Adrenal gland (tissue), 9 donors: ENCODE measurements at regions not wholly inside any gene's neighbourhood (a gene's known extent, or its start where the extent isn't known, plus 50 kb on each side); places are given as distances from the start of the nearest gene placed in this dataset.

ENCODE experiments used
- DNase-seq, 7 donors: peaks; one replicate each; pipeline ENCODE4 v3.0.0-alpha.2; 2019 to 2020
- H3K27ac ChIP-seq, 5 donors: fragments of 200-600 bp; sonication (generic) in 4 of 5; 1 replicate in 3 of 5; 2 replicates in 2 of 5; pipeline versions ENCODE4 v1.5.1 to v1.8.0; 2016 to 2020; ENCODE audit warnings: mild to moderate bottlenecking in 1 of 5
- H3K27me3 ChIP-seq: fragments of 200-600 bp; 2 replicates; pipeline ENCODE4 v1.8.0; 2021
- H3K36me3 ChIP-seq, 2 donors: fragments of 200-600 bp; replicated peaks in 1 of 2; 1 replicate in 1 of 2; 2 replicates in 1 of 2; pipeline versions ENCODE4 v1.5.1 to v1.8.0; 2018 to 2022
- H3K4me1 ChIP-seq, 2 donors: fragments of 200-600 bp; replicated peaks in 1 of 2; 1 replicate in 1 of 2; 2 replicates in 1 of 2; pipeline versions ENCODE4 v1.5.1 to v1.8.0; 2018 to 2021
- H3K4me3 ChIP-seq, 4 donors: fragments of 200-600 bp; sonication (generic) in 3 of 4; one replicate each; pipeline ENCODE4 v1.5.1; 2016 to 2018
- H3K9me3 ChIP-seq, 3 donors: fragments of 200-600 bp; sonication (generic) in 1 of 3; replicated peaks in 1 of 3; 1 replicate in 2 of 3; 2 replicates in 1 of 3; pipeline versions ENCODE4 v1.5.1 to v1.8.0; 2016 to 2021
- CTCF ChIP-seq, 6 experiments: fragments of 450-650 bp in 4 of 6; fragments of 200-600 bp in 2 of 6; sonication (generic) in 1 of 6; IDR thresholded peaks; 1 replicate in 5 of 6; 2 replicates in 1 of 6; pipeline versions ENCODE4 v1.5.1 to v1.8.0; 2016 to 2021; ENCODE audit warnings: antibody characterized with exemption in 6 of 6, mild to moderate bottlenecking in 2 of 6, moderate library complexity in 1 of 6
- POLR2A ChIP-seq, 2 donors: fragments of 450-650 bp; IDR thresholded peaks; one replicate each; pipeline ENCODE4 v1.6.1; 2017; ENCODE audit warnings: antibody characterized with exemption in 2 of 2, mild to moderate bottlenecking in 2 of 2, moderate library complexity in 1 of 2
- WGBS, 4 donors: extraction: QIAGEN DNeasy Blood & Tissue Kit in 2 of 4; methylation state at CpG; one replicate each; pipeline versions ENCODE4 v1.1.5 to v1.1.7; 2013 to 2017; 5-methylcytosine and 5-hydroxymethylcytosine counted together
- intact Hi-C, 2 donors: fragments of 100-400 bp; cut with DNase I; formaldehyde crosslinking; loops; one replicate each; pipeline versions ENCODE4 v1.14.1 to v1.15.0; 2022 to 2023
- donor health status: healthy with polysubstance abuse.
- donor health status: Bipolar disorder and iron deficiency.
- donor health status: DM: yes; HTN: yes; CAD: no.
- donor health status: DM: no; HTN: no; CAD: no.
- donor health status: DM: no; HTN: no; CAD: no.

DNA sequence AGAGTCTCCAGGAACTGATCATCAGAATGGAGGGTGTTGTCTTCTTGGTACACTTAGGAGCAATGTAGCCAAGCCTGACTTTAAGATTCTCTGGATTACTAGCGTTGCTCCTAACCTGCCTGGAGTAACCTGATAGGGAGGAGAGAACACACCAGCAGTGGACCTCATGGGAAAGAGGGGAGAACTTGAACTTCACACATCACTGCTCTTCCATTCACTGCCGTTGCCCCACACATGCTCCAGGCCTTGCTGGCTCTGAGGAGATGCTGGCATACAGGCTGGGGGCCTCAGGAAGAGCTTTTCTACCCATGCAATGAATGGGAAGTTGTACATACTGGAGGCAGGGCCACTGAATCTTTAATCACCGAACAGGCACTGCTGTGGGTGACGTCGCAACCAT is 60.3 kb upstream of the ADAMTS16 start:
- 68 to 78% (median 73%) methylated on average over 5 of the region's 5 CpGs for WGBS, 4 donors
- Histone ChIP-seq H3K9me3 (no peaks in the 10 kb centered on the region), H3K4me1 (no peaks in the 10 kb centered on the region), H3K27me3 (no peaks in the 10 kb centered on the region), H3K36me3 (no peaks in the 10 kb centered on the region), H3K4me3 (no peak overlapping the region), H3K27ac (no peak overlapping the region)
- TF ChIP-seq POLR2A (IDR thresholded peaks at IDR 0.05) (no peak), CTCF (IDR thresholded peaks at IDR 0.05) (no peak)
- no peak for DNase-seq
- intact Hi-C loops = no loop called here

- 51 to 59% (median 55%) methylated on average over 5 of the region's 5 CpGs for WGBS, 4 donors
- intact Hi-C loops = no loop called here
Observed at GRCh38 chr5:5080790-5081189, 59.3 kb upstream of the ADAMTS16 start.

GRCh38 chr5:5085381-5085780 is 54.7 kb upstream of the ADAMTS16 start:
- no peaks in the 10 kb centered on the region for H3K9me3 ChIP-seq
- no peaks in the 10 kb centered on the region for H3K4me1 ChIP-seq
- H3K27ac ChIP-seq = no peak overlapping the region
- no peak for DNase-seq
- TF ChIP-seq CTCF (IDR thresholded peaks at IDR 0.05) = no peak
- no peak for TF ChIP-seq POLR2A (IDR thresholded peaks at IDR 0.05)
- H3K4me3 ChIP-seq = no peak overlapping the region
- no peaks in the 10 kb centered on the region for H3K27me3 ChIP-seq
- 11 to 45% (median 20%) methylated on average over 1 of the region's 1 CpG for WGBS, 4 donors
- no peaks in the 10 kb centered on the region for H3K36me3 ChIP-seq
- intact Hi-C loops = no loop called here

More at GRCh38 chr5:5080790-5081189, 59.3 kb upstream of the ADAMTS16 start:
- Histone ChIP-seq H3K4me1 (no peaks in the 10 kb centered on the region), H3K4me3 (no peak overlapping the region), H3K27me3 (no peaks in the 10 kb centered on the region), H3K36me3 (no peaks in the 10 kb centered on the region), H3K9me3 (no peaks in the 10 kb centered on the region), H3K27ac (no peak overlapping the region)
- TF ChIP-seq CTCF (IDR thresholded peaks at IDR 0.05) (no peak), POLR2A (IDR thresholded peaks at IDR 0.05) (no peak)
- no peak for DNase-seq

DNA sequence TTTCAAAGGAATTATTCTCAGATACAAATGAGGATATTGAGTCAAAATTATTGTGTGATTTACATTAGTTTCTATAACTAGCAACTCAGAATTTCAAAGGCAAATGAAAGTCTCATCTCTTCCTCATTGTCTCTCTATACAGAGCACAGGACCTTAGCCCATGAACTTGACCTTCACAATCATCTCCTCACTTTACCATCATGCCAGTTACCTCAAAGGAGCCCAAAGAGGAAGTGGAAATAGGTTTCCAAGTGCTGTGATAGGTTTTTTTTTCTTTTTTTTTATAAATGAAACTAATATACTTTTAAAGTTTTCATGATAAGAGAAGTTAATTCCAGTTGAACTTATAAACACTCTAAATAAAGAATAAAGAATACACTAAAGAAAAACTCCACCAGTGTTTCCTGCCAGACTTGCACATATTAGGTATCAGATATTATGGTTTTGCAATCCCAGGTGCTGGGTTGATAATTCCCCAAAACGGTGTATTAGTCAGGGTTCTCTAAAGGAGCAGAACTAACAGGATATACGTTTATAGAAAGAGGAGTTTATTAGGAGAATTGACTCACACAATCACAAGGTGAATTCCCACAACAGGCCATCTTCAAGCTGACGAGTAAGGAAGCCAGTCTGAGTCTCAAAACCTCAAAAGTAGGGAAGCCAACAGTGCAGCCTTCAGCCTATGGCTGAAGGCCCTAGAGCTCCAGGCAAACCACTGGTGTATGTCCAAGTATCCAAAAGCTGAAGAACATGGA is 50.1 kb upstream of the ADAMTS16 start:
- Histone ChIP-seq H3K4me3 (no peak overlapping the region), H3K36me3 (no peaks in the 10 kb centered on the region), H3K27me3 (no peaks in the 10 kb centered on the region), H3K4me1 (no peaks in the 10 kb centered on the region), H3K27ac (no peak overlapping the region), H3K9me3 (no peaks in the 10 kb centered on the region)
- WGBS, 4 donors = 59 to 68% (median 66%) methylated on average over 3 of the region's 3 CpGs
- TF ChIP-seq CTCF (IDR thresholded peaks at IDR 0.05) (no peak), POLR2A (IDR thresholded peaks at IDR 0.05) (no peak)
- no peak for DNase-seq
- intact Hi-C loops = no loop called here
